Body of pancreas (tissue), 4 donors: ENCODE measurements at regions not wholly inside any gene's neighbourhood (a gene's known extent, or its start where the extent isn't known, plus 50 kb on each side); places are given as distances from the start of the nearest gene placed in this dataset.

Experiments used
- POLR2A ChIP-seq, 3 donors: fragments of 450-650 bp; IDR thresholded peaks; one replicate each; pipeline ENCODE4 v1.6.1; 2016; ENCODE audit warnings: antibody characterized with exemption in 3 of 3, mild to moderate bottlenecking in 2 of 3
- TF ChIP-seq, protein P1 (sequence below), 7 experiments: fragments of 450-650 bp in 4 of 7; fragments of 200-600 bp in 3 of 7; sonication (generic) in 3 of 7; IDR thresholded peaks; one replicate each; pipeline ENCODE4 v1.5.1; 2016 to 2019; ENCODE audit warnings: antibody characterized with exemption in 7 of 7

DNA sequence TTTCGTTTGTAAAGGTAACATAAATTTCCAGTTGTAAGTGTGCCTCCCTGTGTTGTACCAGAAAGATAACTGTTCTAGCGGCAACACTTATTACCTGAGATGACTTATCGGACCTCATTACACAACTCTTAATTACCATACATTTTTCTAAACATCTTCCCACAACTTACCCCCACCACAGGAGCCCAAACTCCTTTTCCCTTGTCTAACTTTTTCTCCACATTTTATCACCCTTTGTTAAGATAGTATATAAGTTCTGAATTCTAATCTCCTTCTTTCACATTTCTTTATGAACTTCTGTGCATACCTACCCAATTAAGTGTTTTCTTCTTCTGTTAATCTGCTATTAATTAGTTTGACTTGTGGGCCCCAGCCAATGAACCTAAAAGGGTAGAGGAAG is 143.7 kb upstream of the CAMK1G start:
- TF ChIP-seq, protein P1, sequence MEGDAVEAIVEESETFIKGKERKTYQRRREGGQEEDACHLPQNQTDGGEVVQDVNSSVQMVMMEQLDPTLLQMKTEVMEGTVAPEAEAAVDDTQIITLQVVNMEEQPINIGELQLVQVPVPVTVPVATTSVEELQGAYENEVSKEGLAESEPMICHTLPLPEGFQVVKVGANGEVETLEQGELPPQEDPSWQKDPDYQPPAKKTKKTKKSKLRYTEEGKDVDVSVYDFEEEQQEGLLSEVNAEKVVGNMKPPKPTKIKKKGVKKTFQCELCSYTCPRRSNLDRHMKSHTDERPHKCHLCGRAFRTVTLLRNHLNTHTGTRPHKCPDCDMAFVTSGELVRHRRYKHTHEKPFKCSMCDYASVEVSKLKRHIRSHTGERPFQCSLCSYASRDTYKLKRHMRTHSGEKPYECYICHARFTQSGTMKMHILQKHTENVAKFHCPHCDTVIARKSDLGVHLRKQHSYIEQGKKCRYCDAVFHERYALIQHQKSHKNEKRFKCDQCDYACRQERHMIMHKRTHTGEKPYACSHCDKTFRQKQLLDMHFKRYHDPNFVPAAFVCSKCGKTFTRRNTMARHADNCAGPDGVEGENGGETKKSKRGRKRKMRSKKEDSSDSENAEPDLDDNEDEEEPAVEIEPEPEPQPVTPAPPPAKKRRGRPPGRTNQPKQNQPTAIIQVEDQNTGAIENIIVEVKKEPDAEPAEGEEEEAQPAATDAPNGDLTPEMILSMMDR (IDR thresholded peaks at IDR 0.05): no peak
- no peak for TF ChIP-seq POLR2A (IDR thresholded peaks at IDR 0.05)
